Nephron progenitor cell (in vitro differentiated cells): ENCODE measurements at regions not wholly inside any gene's neighbourhood (a gene's known extent, or its start where the extent isn't known, plus 50 kb on each side); places are given as distances from the start of the nearest gene placed in this dataset.
"Not testable (repeated sequence)": the region's sequence is repeated elsewhere in the genome, so short reads cannot be mapped to it uniquely, and the experiment has no call there.

Source experiments
- DNase-seq: peaks from one replicate; pipeline ENCODE4 v3.0.0; 2021
- H3K27ac Mint-ChIP-seq: 2 replicates; pipeline ENCODE4 v1.8.0; 2021; ENCODE audit warnings: mild to moderate bottlenecking, moderate library complexity, mixed read lengths
- H3K27me3 Mint-ChIP-seq: 2 replicates; pipeline ENCODE4 v1.8.0; 2021; ENCODE audit warnings: mild to moderate bottlenecking, low read depth, mixed read lengths; ENCODE audit not compliant: poor library complexity
- H3K36me3 Mint-ChIP-seq: 2 replicates; pipeline ENCODE4 v1.8.0; 2021; ENCODE audit warnings: low read depth, mixed read lengths
- H3K4me1 Mint-ChIP-seq: 2 replicates; pipeline ENCODE4 v1.8.0; 2021; ENCODE audit warnings: mixed read lengths
- H3K4me3 Mint-ChIP-seq: 2 replicates; pipeline ENCODE4 v1.8.0; 2021; ENCODE audit warnings: mild to moderate bottlenecking, moderate library complexity, mixed read lengths
- H3K9me3 Mint-ChIP-seq: 2 replicates; pipeline ENCODE4 v1.8.0; 2021; ENCODE audit warnings: mild to moderate bottlenecking, moderate library complexity, mixed read lengths
- CTCF ChIP-seq: fragments of 200-600 bp; sonication (generic); IDR thresholded peaks from 2 replicates; pipeline ENCODE4 v1.5.0; 2021; ENCODE audit warnings: antibody characterized with exemption

GRCh38 chr6:82624251-82624650 lies 260.6 kb downstream of the TPBG start:
- Mint-ChIP-seq H3K27me3 (no peaks in the 10 kb centered on the region), H3K4me1 (no peaks in the 10 kb centered on the region), H3K27ac (no peak overlapping the region), H3K36me3 (no peaks in the 10 kb centered on the region), H3K4me3 (no peak overlapping the region), H3K9me3 (no peaks in the 10 kb centered on the region)
- no peak for TF ChIP-seq CTCF
- no peak for DNase-seq

- H3K9me3 Mint-ChIP-seq, H3K27ac Mint-ChIP-seq, H3K4me3 Mint-ChIP-seq, H3K4me1 Mint-ChIP-seq, DNase-seq, H3K27me3 Mint-ChIP-seq, H3K36me3 Mint-ChIP-seq: not testable (repeated sequence)
These were observed 263.3 kb downstream of the TPBG start for GRCh38 chr6:82626946-82627345.

- Mint-ChIP-seq H3K27ac (no peak overlapping the region), H3K27me3 (peaks cover 6% of the 10 kb centered on the region), H3K4me1 (no peaks in the 10 kb centered on the region), H3K9me3 (peaks cover 11% of the 10 kb centered on the region), H3K36me3 (no peaks in the 10 kb centered on the region), H3K4me3 (no peak overlapping the region)
- no peak for TF ChIP-seq CTCF
- DNase-seq = no peak
These were observed 266.3 kb downstream of the TPBG start for GRCh38 chr6:82629921-82630320.

- peaks cover 4% of the 10 kb centered on the region for H3K9me3 Mint-ChIP-seq
These were observed 278.1 kb downstream of the TPBG start for GRCh38 chr6:82641677-82642076.

GRCh38 chr6:82645536-82646230 lies 282.1 kb downstream of the TPBG start:
- Mint-ChIP-seq H3K36me3 (no peaks in the 10 kb centered on the region), H3K27me3 (peaks cover 7% of the 10 kb centered on the region), H3K27ac (no peak overlapping the region), H3K4me3 (no peak overlapping the region), H3K4me1 (no peaks in the 10 kb centered on the region), H3K9me3 (peaks cover 22% of the 10 kb centered on the region)
- no peak for TF ChIP-seq CTCF
- no peak for DNase-seq

More at GRCh38 chr6:82641677-82642076, 278.1 kb downstream of the TPBG start:
- H3K27me3 Mint-ChIP-seq = peaks cover 3% of the 10 kb centered on the region
- no peak overlapping the region for H3K4me3 Mint-ChIP-seq
- TF ChIP-seq CTCF = no peak
- H3K4me1 Mint-ChIP-seq = no peaks in the 10 kb centered on the region
- no peaks in the 10 kb centered on the region for H3K36me3 Mint-ChIP-seq
- no peak overlapping the region for H3K27ac Mint-ChIP-seq
- no peak for DNase-seq

GRCh38 chr6:82646231-82646615 lies 282.6 kb downstream of the TPBG start:
- peaks cover 22% of the 10 kb centered on the region for H3K9me3 Mint-ChIP-seq
- H3K4me3 Mint-ChIP-seq = no peak overlapping the region
- H3K27me3 Mint-ChIP-seq = peaks cover 7% of the 10 kb centered on the region
- H3K36me3 Mint-ChIP-seq = no peaks in the 10 kb centered on the region
- no peak for TF ChIP-seq CTCF
- H3K4me1 Mint-ChIP-seq = no peaks in the 10 kb centered on the region
- DNase-seq = no peak
- H3K27ac Mint-ChIP-seq = no peak overlapping the region
